Astrocyte (in vitro differentiated cells and primary cell): ENCODE measurements at regions not wholly inside any gene's neighbourhood (a gene's known extent, or its start where the extent isn't known, plus 50 kb on each side); places are given as distances from the start of the nearest gene placed in this dataset.

ENCODE experiments used
- EZH2 ChIP-seq: IDR thresholded peaks from 2 replicates; pipeline ENCODE4 v1.6.1; 2012; ENCODE audit warnings: mild to moderate bottlenecking, low read length, inconsistent platforms; ENCODE audit not compliant: insufficient read depth
- TF ChIP-seq, protein P1 (sequence below): IDR thresholded peaks from 2 replicates; pipeline ENCODE4 v1.5.1; 2011; ENCODE audit warnings: low read depth, mild to moderate bottlenecking, inconsistent platforms, low read length, moderate library complexity; ENCODE audit not compliant: insufficient read depth

DNA sequence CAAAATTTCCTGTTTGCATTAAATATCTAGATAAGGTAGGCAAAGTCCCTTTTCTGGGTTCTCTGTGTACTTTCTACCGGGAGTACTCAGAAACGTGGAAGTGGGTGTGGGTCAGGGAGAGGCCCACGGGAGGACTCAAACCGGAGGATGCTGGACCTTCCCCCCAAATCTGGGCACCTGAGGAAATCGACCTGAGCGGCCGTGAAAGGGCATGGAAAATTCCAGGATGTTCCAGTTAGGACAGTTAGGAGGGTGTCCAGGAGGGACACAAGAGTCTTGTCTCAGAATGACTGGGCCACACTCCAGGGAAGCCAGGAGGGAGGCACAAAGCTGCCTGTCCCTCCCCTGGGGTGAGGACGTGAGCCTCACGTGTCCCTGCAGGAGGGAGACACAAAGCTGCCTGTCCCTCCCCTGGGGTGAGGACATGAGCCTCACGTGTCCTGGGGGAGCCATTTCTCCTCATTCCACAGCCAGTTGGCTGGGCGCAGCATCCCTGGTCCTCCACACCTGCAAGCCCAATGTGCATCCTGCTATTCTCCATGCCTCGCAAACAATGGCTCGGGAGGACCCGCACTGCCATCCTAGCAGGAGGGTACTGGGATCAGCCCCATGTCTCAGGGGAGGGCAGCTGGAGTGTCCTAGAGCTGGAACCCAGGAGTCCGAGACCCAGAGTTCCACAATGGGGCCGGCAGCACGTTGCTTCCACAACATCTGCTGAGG lies 190.5 kb upstream of the PPP2R2D start:
- TF ChIP-seq EZH2: no peak
- TF ChIP-seq, protein P1, sequence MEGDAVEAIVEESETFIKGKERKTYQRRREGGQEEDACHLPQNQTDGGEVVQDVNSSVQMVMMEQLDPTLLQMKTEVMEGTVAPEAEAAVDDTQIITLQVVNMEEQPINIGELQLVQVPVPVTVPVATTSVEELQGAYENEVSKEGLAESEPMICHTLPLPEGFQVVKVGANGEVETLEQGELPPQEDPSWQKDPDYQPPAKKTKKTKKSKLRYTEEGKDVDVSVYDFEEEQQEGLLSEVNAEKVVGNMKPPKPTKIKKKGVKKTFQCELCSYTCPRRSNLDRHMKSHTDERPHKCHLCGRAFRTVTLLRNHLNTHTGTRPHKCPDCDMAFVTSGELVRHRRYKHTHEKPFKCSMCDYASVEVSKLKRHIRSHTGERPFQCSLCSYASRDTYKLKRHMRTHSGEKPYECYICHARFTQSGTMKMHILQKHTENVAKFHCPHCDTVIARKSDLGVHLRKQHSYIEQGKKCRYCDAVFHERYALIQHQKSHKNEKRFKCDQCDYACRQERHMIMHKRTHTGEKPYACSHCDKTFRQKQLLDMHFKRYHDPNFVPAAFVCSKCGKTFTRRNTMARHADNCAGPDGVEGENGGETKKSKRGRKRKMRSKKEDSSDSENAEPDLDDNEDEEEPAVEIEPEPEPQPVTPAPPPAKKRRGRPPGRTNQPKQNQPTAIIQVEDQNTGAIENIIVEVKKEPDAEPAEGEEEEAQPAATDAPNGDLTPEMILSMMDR: no peak
